HAP-1 (cell line): ENCODE measurements at regions not wholly inside any gene's neighbourhood (a gene's known extent, or its start where the extent isn't known, plus 50 kb on each side); places are given as distances from the start of the nearest gene placed in this dataset.

Experiments used
- DNase-seq, 2 experiments: peaks; one replicate each; pipeline ENCODE4 v3.0.0-alpha.2; 2016 to 2020; ENCODE audit warnings: low spot score in 2 of 2
- H3K27me3 ChIP-seq: fragments of 250-450 bp; sonication (Bioruptor Pico); 2 replicates; pipeline ENCODE4 v1.5.1; 2020; ENCODE audit warnings: low read depth, mild to moderate bottlenecking, moderate library complexity
- H3K36me3 ChIP-seq: fragments of 250-450 bp; sonication (Bioruptor Pico); replicated peaks from 2 replicates; pipeline ENCODE4 v1.5.1; 2020; ENCODE audit warnings: mild to moderate bottlenecking
- H3K4me1 ChIP-seq: fragments of 250-450 bp; sonication (Bioruptor Pico); 2 replicates; pipeline ENCODE4 v1.5.1; 2020; ENCODE audit warnings: mild to moderate bottlenecking
- H3K4me3 ChIP-seq: fragments of 250-450 bp; sonication (Bioruptor Pico); 2 replicates; pipeline ENCODE4 v1.5.1; 2020; ENCODE audit warnings: mild to moderate bottlenecking, moderate library complexity
- H3K9me3 ChIP-seq: fragments of 250-450 bp; sonication (Bioruptor Pico); 2 replicates; pipeline ENCODE4 v1.5.1; 2020; ENCODE audit warnings: mild to moderate bottlenecking, moderate library complexity
- in situ Hi-C: fragments of 300-500 bp; cut with MboI; formaldehyde crosslinking; loops from 3 replicates; pipeline ENCODE4 v1.14.3; 2020; ENCODE audit warnings: low sequenced_read_pairs, inconsistent platforms, mixed read lengths

- Histone ChIP-seq H3K9me3 (no peaks in the 10 kb centered on the region), H3K4me3 (no peak overlapping the region), H3K36me3 (no peaks in the 10 kb centered on the region), H3K4me1 (no peaks in the 10 kb centered on the region), H3K27me3 (no peaks in the 10 kb centered on the region)
- DNase-seq = no peak
- in situ Hi-C loops = no loop called here
Measured at GRCh38 chr14:98112194-98112780, 1159.7 kb downstream of the BCL11B start.

- no peak overlapping the region for H3K4me3 ChIP-seq
- no peaks in the 10 kb centered on the region for H3K4me1 ChIP-seq
- no peaks in the 10 kb centered on the region for H3K36me3 ChIP-seq
- no peak for DNase-seq
- H3K27me3 ChIP-seq = no peaks in the 10 kb centered on the region
- H3K9me3 ChIP-seq = no peaks in the 10 kb centered on the region
- in situ Hi-C loops = no loop called here
Measured at GRCh38 chr14:98114122-98114895, 1157.7 kb downstream of the BCL11B start.

GRCh38 chr14:98114946-98115345, 1157.1 kb downstream of the BCL11B start:
- Histone ChIP-seq H3K9me3 (no peaks in the 10 kb centered on the region), H3K36me3 (no peaks in the 10 kb centered on the region), H3K4me1 (no peaks in the 10 kb centered on the region), H3K4me3 (no peak overlapping the region), H3K27me3 (no peaks in the 10 kb centered on the region)
- in situ Hi-C loops = no loop called here
- no peak for DNase-seq

- H3K9me3 ChIP-seq = no peaks in the 10 kb centered on the region
- no peak overlapping the region for H3K4me3 ChIP-seq
- H3K36me3 ChIP-seq = no peaks in the 10 kb centered on the region
- H3K4me1 ChIP-seq = no peaks in the 10 kb centered on the region
- in situ Hi-C loops = no loop called here
- no peaks in the 10 kb centered on the region for H3K27me3 ChIP-seq
- no peak for DNase-seq
Measured at GRCh38 chr14:98118749-98119148, 1153.2 kb downstream of the BCL11B start.

- no peaks in the 10 kb centered on the region for H3K4me1 ChIP-seq
- H3K36me3 ChIP-seq = no peaks in the 10 kb centered on the region
- no peak for DNase-seq
- no peaks in the 10 kb centered on the region for H3K9me3 ChIP-seq
- no peak overlapping the region for H3K4me3 ChIP-seq
- in situ Hi-C loops = no loop called here
- no peaks in the 10 kb centered on the region for H3K27me3 ChIP-seq
Measured at GRCh38 chr14:98119739-98120138, 1152.3 kb downstream of the BCL11B start.

GRCh38 chr14:98120831-98121464, 1151.0 kb downstream of the BCL11B start:
- no peak for DNase-seq
- in situ Hi-C loops = no loop called here

GRCh38 chr14:98122527-98122926, 1149.5 kb downstream of the BCL11B start:
- Histone ChIP-seq H3K27me3 (no peaks in the 10 kb centered on the region), H3K9me3 (no peaks in the 10 kb centered on the region)

More at GRCh38 chr14:98120831-98121464, 1151.0 kb downstream of the BCL11B start:
- H3K27me3 ChIP-seq = no peaks in the 10 kb centered on the region
- no peak overlapping the region for H3K4me3 ChIP-seq
- no peaks in the 10 kb centered on the region for H3K36me3 ChIP-seq
- H3K9me3 ChIP-seq = no peaks in the 10 kb centered on the region
- H3K4me1 ChIP-seq = no peaks in the 10 kb centered on the region

GRCh38 chr14:98130691-98131090, 1141.3 kb downstream of the BCL11B start:
- in situ Hi-C loops = no loop called here
- no peak for DNase-seq
- no peak overlapping the region for H3K4me3 ChIP-seq

More at GRCh38 chr14:98122527-98122926, 1149.5 kb downstream of the BCL11B start:
- no peak overlapping the region for H3K4me3 ChIP-seq
- no peaks in the 10 kb centered on the region for H3K36me3 ChIP-seq
- in situ Hi-C loops = no loop called here
- H3K4me1 ChIP-seq = no peaks in the 10 kb centered on the region
- no peak for DNase-seq

GRCh38 chr14:98131406-98131805, 1140.6 kb downstream of the BCL11B start:
- no peaks in the 10 kb centered on the region for H3K9me3 ChIP-seq
- in situ Hi-C loops = no loop called here
- H3K4me3 ChIP-seq = no peak overlapping the region
- DNase-seq = no peak
- peaks cover 7% of the 10 kb centered on the region for H3K27me3 ChIP-seq
- no peaks in the 10 kb centered on the region for H3K36me3 ChIP-seq
- H3K4me1 ChIP-seq = no peaks in the 10 kb centered on the region

More at GRCh38 chr14:98130691-98131090, 1141.3 kb downstream of the BCL11B start:
- Histone ChIP-seq H3K4me1 (no peaks in the 10 kb centered on the region), H3K36me3 (no peaks in the 10 kb centered on the region), H3K9me3 (no peaks in the 10 kb centered on the region), H3K27me3 (peaks cover 7% of the 10 kb centered on the region)

GRCh38 chr14:98133806-98134205, 1138.2 kb downstream of the BCL11B start:
- Histone ChIP-seq H3K4me1 (peaks cover 7% of the 10 kb centered on the region), H3K27me3 (peaks cover 7% of the 10 kb centered on the region), H3K9me3 (no peaks in the 10 kb centered on the region), H3K36me3 (no peaks in the 10 kb centered on the region), H3K4me3 (no peak overlapping the region)
- in situ Hi-C loops = no loop called here
- no peak for DNase-seq

- Histone ChIP-seq H3K9me3 (no peaks in the 10 kb centered on the region), H3K27me3 (peaks cover 7% of the 10 kb centered on the region), H3K36me3 (no peaks in the 10 kb centered on the region), H3K4me1 (peaks cover 7% of the 10 kb centered on the region), H3K4me3 (no peak overlapping the region)
- in situ Hi-C loops = no loop called here
- DNase-seq = no peak
Measured at GRCh38 chr14:98136012-98136789, 1135.8 kb downstream of the BCL11B start.

- no peaks in the 10 kb centered on the region for H3K36me3 ChIP-seq
- peaks cover 7% of the 10 kb centered on the region for H3K4me1 ChIP-seq
- no peaks in the 10 kb centered on the region for H3K9me3 ChIP-seq
- peak in 1 of 2 experiments; percentile 8 for DNase-seq
- peaks cover 7% of the 10 kb centered on the region for H3K27me3 ChIP-seq
- no peak overlapping the region for H3K4me3 ChIP-seq
- in situ Hi-C loops = no loop called here
Measured at GRCh38 chr14:98137131-98138025, 1134.6 kb downstream of the BCL11B start.

- Histone ChIP-seq H3K4me1 (peaks cover 7% of the 10 kb centered on the region), H3K9me3 (no peaks in the 10 kb centered on the region), H3K36me3 (no peaks in the 10 kb centered on the region), H3K27me3 (peaks cover 7% of the 10 kb centered on the region), H3K4me3 (no peak overlapping the region)
- in situ Hi-C loops = no loop called here
- DNase-seq = peak in 1 of 2 experiments; percentile 58
Measured at GRCh38 chr14:98138666-98139065, 1133.3 kb downstream of the BCL11B start.
